ENCODE measurements at regions not wholly inside any gene's neighbourhood (a gene's known extent, or its start where the extent isn't known, plus 50 kb on each side); places are given as distances from the start of the nearest gene placed in this dataset.

DNA sequence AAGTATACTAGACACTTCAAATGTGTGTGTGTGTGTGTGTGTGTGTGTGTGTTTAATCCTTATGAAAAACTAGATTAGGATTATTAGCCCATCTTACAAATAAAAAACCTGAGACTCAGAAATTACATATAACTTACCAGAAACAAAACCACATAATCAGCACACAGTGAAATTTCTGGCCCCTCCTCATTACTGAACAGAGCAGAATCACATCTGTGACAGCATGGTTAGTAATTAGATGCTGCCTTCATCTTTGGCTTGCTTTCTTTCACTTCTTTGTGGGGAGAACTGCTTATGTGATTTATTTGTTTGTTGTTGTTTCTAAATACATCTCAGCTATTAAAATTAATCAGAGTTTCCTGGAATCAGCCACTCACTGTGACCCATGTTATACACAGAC is 267.1 kb downstream of the TENT5A start:
- TF ChIP-seq, protein P1, sequence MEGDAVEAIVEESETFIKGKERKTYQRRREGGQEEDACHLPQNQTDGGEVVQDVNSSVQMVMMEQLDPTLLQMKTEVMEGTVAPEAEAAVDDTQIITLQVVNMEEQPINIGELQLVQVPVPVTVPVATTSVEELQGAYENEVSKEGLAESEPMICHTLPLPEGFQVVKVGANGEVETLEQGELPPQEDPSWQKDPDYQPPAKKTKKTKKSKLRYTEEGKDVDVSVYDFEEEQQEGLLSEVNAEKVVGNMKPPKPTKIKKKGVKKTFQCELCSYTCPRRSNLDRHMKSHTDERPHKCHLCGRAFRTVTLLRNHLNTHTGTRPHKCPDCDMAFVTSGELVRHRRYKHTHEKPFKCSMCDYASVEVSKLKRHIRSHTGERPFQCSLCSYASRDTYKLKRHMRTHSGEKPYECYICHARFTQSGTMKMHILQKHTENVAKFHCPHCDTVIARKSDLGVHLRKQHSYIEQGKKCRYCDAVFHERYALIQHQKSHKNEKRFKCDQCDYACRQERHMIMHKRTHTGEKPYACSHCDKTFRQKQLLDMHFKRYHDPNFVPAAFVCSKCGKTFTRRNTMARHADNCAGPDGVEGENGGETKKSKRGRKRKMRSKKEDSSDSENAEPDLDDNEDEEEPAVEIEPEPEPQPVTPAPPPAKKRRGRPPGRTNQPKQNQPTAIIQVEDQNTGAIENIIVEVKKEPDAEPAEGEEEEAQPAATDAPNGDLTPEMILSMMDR (IDR thresholded peaks at IDR 0.05) = no peak
- TF ChIP-seq EP300 (IDR thresholded peaks at IDR 0.05; ENCODE audit: low read depth) = no peak
- TF ChIP-seq POLR2AphosphoS5 (IDR thresholded peaks at IDR 0.05) = no peak
- TF ChIP-seq POLR2A (IDR thresholded peaks at IDR 0.05) = no peak
- H3K4me3 ChIP-seq = no peak overlapping the region
- in situ Hi-C loops (cut with MboI; ENCODE audit: low pct_ligation_motif_present in 1 of 4, low pct_unique_long_range_greater_than_20kb in 1 of 4, low sequenced_read_pairs in 3 of 4) = no loop called here

DNA sequence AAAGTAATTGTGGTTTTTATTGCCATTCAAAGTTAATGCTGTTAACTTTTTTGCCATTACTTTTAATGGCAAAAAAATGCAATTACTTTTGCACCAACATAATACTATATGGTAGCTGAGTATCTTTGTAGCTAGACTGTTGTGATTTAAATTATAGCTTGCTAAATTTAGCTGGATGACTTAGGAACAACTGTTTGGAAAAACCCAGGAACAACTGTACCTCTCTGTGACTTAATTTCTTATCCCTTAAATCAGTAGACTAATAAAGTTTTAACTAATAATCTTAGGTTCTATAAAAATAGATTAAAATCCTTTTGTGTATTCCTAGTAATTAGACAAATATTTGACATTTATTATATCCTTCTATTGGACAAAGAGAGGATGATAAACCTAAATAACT is 268.2 kb downstream of the TENT5A start:
- no peak for DNase-seq
- Histone ChIP-seq H3K27ac (no peak overlapping the region), H3K4me3 (no peak overlapping the region), H3K4me1 (no peaks in the 10 kb centered on the region), H3K27me3 (no peaks in the 10 kb centered on the region), H3K9me3 (no peaks in the 10 kb centered on the region), H3K36me3 (no peaks in the 10 kb centered on the region)
- TF ChIP-seq POLR2AphosphoS5 (IDR thresholded peaks at IDR 0.05) = no peak
- in situ Hi-C loops (cut with MboI; ENCODE audit: low pct_ligation_motif_present in 1 of 4, low pct_unique_long_range_greater_than_20kb in 1 of 4, low sequenced_read_pairs in 3 of 4) (no loop called here), intact Hi-C loops (cut with DNase I; ENCODE audit: low total_unique reads) (no loop called here)

More for the DNA sequence above, 267.1 kb downstream of the TENT5A start:
- DNase-seq = no peak
- intact Hi-C loops (cut with DNase I; ENCODE audit: low total_unique reads) = no loop called here
- H3K36me3 ChIP-seq = no peaks in the 10 kb centered on the region
- H3K27ac ChIP-seq = no peak overlapping the region
- H3K9me3 ChIP-seq = no peaks in the 10 kb centered on the region
- H3K27me3 ChIP-seq = no peaks in the 10 kb centered on the region
- no peaks in the 10 kb centered on the region for H3K4me1 ChIP-seq

DNA sequence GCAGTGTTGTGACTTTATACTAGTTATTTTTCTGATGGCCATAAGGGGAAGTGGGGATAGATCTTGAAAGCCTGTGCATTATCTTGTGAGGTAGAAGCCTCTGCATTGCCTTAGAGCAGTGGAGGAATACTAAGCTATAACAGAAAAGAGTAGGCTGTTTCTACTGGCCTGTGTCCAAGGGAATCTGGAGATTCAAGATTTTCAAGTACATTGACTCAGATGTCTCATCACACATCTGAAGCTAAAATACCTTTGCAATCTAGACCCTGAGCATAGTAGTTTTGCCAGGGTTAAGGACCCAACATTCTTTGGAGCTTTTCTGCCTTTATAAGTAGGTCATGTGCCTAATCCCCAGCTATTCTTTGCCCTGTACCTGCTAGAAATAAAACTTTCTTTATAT is 272.3 kb downstream of the TENT5A start:
- in situ Hi-C loops (cut with MboI; ENCODE audit: low pct_ligation_motif_present in 1 of 4, low pct_unique_long_range_greater_than_20kb in 1 of 4, low sequenced_read_pairs in 3 of 4) = no loop called here
- intact Hi-C loops (cut with DNase I; ENCODE audit: low total_unique reads) = no loop called here
- TF ChIP-seq, protein P1 (IDR thresholded peaks at IDR 0.05) = no peak
- no peaks in the 10 kb centered on the region for H3K4me1 ChIP-seq
- H3K27ac ChIP-seq = no peak overlapping the region
- no peaks in the 10 kb centered on the region for H3K27me3 ChIP-seq
- DNase-seq = no peak
- no peaks in the 10 kb centered on the region for H3K9me3 ChIP-seq
- H3K4me3 ChIP-seq = no peak overlapping the region
- no peaks in the 10 kb centered on the region for H3K36me3 ChIP-seq

DNA sequence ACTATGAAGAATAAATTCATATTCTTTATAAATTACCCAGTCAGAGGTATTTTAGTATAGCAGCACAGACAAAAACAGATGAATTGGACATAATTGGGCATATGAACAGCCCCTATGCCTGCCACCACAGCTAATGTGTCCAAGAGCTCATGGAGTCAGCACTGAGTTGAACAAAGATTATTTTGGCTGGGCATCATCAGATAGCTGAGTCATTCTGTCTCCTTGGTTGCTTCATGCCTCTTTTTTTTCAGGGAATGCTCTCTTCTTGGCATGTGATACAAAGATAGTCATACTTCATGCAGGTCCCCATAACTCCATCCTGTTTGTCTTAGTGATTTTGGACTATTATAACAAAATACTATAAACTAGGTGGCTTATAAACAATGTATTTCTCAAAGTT is 275.6 kb downstream of the TENT5A start:
- H3K9me3 ChIP-seq = no peaks in the 10 kb centered on the region
- in situ Hi-C loops (cut with MboI; ENCODE audit: low pct_ligation_motif_present in 1 of 4, low pct_unique_long_range_greater_than_20kb in 1 of 4, low sequenced_read_pairs in 3 of 4) = no loop called here
- no peak for DNase-seq
- no peak for TF ChIP-seq POLR2AphosphoS5 (IDR thresholded peaks at IDR 0.05)
- no peak for TF ChIP-seq POLR2A (IDR thresholded peaks at IDR 0.05)
- no peak for TF ChIP-seq EP300 (IDR thresholded peaks at IDR 0.05; ENCODE audit: low read depth)
- TF ChIP-seq, protein P1 (IDR thresholded peaks at IDR 0.05) = no peak
- H3K36me3 ChIP-seq = no peaks in the 10 kb centered on the region
- no peaks in the 10 kb centered on the region for H3K27me3 ChIP-seq
- H3K4me1 ChIP-seq = no peaks in the 10 kb centered on the region
- H3K27ac ChIP-seq = no peak overlapping the region
- no peak overlapping the region for H3K4me3 ChIP-seq
- intact Hi-C loops (cut with DNase I; ENCODE audit: low total_unique reads) = no loop called here

DNA sequence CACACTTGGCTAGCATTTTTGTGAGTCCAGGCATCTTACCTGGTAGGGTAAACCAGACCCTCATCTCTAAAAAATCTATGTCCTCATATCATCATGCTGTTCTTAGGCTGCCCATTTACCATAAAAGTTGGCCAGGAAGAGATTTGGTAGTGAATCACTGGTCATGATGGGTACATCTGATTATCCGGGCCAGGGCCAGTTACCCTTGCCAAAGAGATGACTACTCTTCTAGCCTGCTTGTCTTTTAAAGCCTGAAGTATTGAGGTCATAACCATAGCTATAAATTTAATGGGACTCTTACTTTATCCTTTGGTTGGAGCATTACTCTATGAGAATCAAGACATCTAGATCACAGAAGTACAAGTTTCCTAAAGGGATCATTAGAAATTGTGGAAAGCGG is 276.8 kb downstream of the TENT5A start:
- intact Hi-C loops (cut with DNase I; ENCODE audit: low total_unique reads) = no loop called here
- no peak for DNase-seq
- WGBS, 2 donors (ENCODE audit: low coverage in 1 of 2) = 91% methylated on average over 2 of the region's 2 CpGs; no CpG with 5 or more reads in 1 of the 2 donors

More for the DNA sequence above, 276.8 kb downstream of the TENT5A start:
- in situ Hi-C loops (cut with MboI; ENCODE audit: low pct_ligation_motif_present in 1 of 4, low pct_unique_long_range_greater_than_20kb in 1 of 4, low sequenced_read_pairs in 3 of 4) = no loop called here
- H3K4me1 ChIP-seq = no peaks in the 10 kb centered on the region
- no peak overlapping the region for H3K4me3 ChIP-seq
- no peaks in the 10 kb centered on the region for H3K9me3 ChIP-seq
- H3K27me3 ChIP-seq = no peaks in the 10 kb centered on the region
- TF ChIP-seq POLR2A (IDR thresholded peaks at IDR 0.05) = no peak
- TF ChIP-seq EP300 (IDR thresholded peaks at IDR 0.05; ENCODE audit: low read depth) = no peak
- TF ChIP-seq POLR2AphosphoS5 (IDR thresholded peaks at IDR 0.05) = no peak
- TF ChIP-seq, protein P1 (IDR thresholded peaks at IDR 0.05) = no peak
- no peak overlapping the region for H3K27ac ChIP-seq
- H3K36me3 ChIP-seq = no peaks in the 10 kb centered on the region

Data from transverse colon (tissue), 4 donors.